Gastroesophageal sphincter (tissue), 3 donors: ENCODE measurements at regions not wholly inside any gene's neighbourhood (a gene's known extent, or its start where the extent isn't known, plus 50 kb on each side); places are given as distances from the start of the nearest gene placed in this dataset.

Source experiments
- POLR2A ChIP-seq, 2 donors: fragments of 450-650 bp; IDR thresholded peaks; one replicate each; pipeline ENCODE4 v1.6.1; 2017; ENCODE audit warnings: antibody characterized with exemption in 2 of 2, mild to moderate bottlenecking in 2 of 2, moderate library complexity in 1 of 2
- POLR2AphosphoS5 ChIP-seq: sonication (generic); formaldehyde crosslinking; IDR thresholded peaks from one replicate; pipeline ENCODE4 v1.6.1; 2017; ENCODE audit warnings: antibody characterized with exemption
- TF ChIP-seq, protein P1 (sequence below), 4 experiments: fragments of 200-600 bp in 2 of 4; fragments of 450-650 bp in 2 of 4; sonication (generic) in 1 of 4; IDR thresholded peaks; one replicate each; pipeline ENCODE4 v1.5.1; 2017 to 2019; ENCODE audit warnings: antibody characterized with exemption in 4 of 4, mild to moderate bottlenecking in 2 of 4, moderate library complexity in 2 of 4

DNA sequence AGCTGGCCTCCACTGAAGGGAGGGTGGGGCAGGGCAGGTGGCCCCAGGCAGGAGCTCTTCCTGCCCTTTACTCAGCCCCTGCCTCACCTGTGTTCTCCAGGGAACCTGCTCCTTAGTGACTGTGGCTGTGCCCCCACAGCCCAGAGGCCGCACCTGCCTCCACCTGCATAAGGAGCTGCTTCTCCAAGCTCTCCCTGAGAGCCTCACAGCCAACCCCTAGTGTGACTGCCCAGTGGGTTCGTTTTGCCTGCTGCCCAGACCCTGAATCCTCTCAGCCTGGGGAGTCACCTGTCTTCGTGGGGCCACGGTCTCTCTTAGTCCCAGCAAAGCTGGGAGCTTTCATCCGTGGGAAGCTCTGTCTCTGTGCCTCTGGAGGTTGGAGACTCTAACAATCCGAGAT lies 94.4 kb downstream of the GLRX3 start:
- TF ChIP-seq, protein P1, sequence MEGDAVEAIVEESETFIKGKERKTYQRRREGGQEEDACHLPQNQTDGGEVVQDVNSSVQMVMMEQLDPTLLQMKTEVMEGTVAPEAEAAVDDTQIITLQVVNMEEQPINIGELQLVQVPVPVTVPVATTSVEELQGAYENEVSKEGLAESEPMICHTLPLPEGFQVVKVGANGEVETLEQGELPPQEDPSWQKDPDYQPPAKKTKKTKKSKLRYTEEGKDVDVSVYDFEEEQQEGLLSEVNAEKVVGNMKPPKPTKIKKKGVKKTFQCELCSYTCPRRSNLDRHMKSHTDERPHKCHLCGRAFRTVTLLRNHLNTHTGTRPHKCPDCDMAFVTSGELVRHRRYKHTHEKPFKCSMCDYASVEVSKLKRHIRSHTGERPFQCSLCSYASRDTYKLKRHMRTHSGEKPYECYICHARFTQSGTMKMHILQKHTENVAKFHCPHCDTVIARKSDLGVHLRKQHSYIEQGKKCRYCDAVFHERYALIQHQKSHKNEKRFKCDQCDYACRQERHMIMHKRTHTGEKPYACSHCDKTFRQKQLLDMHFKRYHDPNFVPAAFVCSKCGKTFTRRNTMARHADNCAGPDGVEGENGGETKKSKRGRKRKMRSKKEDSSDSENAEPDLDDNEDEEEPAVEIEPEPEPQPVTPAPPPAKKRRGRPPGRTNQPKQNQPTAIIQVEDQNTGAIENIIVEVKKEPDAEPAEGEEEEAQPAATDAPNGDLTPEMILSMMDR (IDR thresholded peaks at IDR 0.05): no peak
- TF ChIP-seq POLR2A (IDR thresholded peaks at IDR 0.05) (no peak), POLR2AphosphoS5 (no peak)
